Transverse colon (tissue), 4 donors: ENCODE measurements at regions not wholly inside any gene's neighbourhood (a gene's known extent, or its start where the extent isn't known, plus 50 kb on each side); places are given as distances from the start of the nearest gene placed in this dataset.

Source experiments
- EP300 ChIP-seq: sonication (generic); formaldehyde crosslinking; IDR thresholded peaks from one replicate; pipeline ENCODE4 v1.6.1; 2017; ENCODE audit warnings: antibody characterized with exemption, low read depth
- POLR2A ChIP-seq: fragments of 450-650 bp; IDR thresholded peaks from one replicate; pipeline ENCODE4 v1.6.1; 2016; ENCODE audit warnings: antibody characterized with exemption, mild to moderate bottlenecking, moderate library complexity
- POLR2AphosphoS5 ChIP-seq, 3 donors: sonication (generic); formaldehyde crosslinking; IDR thresholded peaks; one replicate each; pipeline ENCODE4 v1.6.1; 2016; ENCODE audit warnings: antibody characterized with exemption in 3 of 3
- TF ChIP-seq, protein P1 (sequence below), 5 experiments: fragments of 200-600 bp in 3 of 5; fragments of 450-650 bp in 2 of 5; sonication (generic) in 3 of 5; IDR thresholded peaks; 1 replicate in 2 of 5; 2 replicates in 3 of 5; pipeline ENCODE4 v1.5.1; 2016 to 2017; ENCODE audit warnings: antibody characterized with exemption in 5 of 5, inconsistent platforms in 3 of 5, mild to moderate bottlenecking in 2 of 5, moderate library complexity in 1 of 5

DNA sequence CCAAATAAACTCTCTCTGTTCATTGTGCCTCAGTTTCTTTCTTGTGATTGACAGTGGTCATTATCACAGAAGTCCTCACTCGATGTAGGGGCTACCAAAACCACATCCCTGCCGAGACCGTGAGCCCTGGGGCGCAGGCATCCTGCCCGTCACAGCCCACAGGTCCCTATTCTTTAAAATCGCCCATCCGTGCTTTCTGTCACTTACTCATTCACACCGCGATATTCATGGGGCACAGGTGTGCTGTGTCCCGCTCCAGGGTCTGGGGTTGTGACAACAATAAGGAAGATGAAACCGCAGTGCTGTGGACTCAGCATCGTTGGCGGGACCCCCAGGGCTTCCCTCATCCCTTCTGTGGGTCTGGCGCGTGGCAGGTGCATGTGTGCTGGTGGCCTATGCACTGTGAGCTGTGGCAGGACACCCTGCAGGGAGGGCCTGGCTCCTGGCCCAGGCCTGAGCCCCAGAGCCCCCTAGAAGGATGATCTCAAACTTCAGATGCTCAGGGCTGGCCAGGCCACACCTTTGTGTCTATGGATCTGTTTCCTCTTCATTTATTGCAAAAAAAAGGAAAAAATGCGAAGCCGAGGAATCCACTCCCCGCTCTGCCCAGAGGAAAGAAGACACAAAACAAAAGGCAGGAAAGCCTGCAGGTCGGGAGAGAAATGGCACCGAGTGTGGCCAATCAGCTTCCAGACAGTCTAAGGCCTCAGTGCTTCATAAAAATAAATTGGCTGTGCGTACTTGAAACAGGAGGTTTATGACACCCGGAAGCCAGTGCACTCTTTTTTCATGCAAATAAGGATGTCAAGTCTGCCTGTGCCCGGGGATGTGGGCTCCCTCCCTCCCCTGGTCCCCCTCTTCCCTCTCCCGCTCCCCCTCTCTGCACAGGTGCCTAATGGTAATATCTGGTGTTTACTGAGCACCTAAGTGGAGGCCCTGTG lies 109.5 kb upstream of the ADRA2C start:
- TF ChIP-seq POLR2A (no peak), POLR2AphosphoS5 (IDR thresholded peaks at IDR 0.05) (no peak), EP300 (no peak)
- TF ChIP-seq, protein P1, sequence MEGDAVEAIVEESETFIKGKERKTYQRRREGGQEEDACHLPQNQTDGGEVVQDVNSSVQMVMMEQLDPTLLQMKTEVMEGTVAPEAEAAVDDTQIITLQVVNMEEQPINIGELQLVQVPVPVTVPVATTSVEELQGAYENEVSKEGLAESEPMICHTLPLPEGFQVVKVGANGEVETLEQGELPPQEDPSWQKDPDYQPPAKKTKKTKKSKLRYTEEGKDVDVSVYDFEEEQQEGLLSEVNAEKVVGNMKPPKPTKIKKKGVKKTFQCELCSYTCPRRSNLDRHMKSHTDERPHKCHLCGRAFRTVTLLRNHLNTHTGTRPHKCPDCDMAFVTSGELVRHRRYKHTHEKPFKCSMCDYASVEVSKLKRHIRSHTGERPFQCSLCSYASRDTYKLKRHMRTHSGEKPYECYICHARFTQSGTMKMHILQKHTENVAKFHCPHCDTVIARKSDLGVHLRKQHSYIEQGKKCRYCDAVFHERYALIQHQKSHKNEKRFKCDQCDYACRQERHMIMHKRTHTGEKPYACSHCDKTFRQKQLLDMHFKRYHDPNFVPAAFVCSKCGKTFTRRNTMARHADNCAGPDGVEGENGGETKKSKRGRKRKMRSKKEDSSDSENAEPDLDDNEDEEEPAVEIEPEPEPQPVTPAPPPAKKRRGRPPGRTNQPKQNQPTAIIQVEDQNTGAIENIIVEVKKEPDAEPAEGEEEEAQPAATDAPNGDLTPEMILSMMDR (IDR thresholded peaks at IDR 0.05), result no peak
